MM.1S (cell line): ENCODE measurements at regions not wholly inside any gene's neighbourhood (a gene's known extent, or its start where the extent isn't known, plus 50 kb on each side); places are given as distances from the start of the nearest gene placed in this dataset.

ENCODE experiments used
- EZH2 ChIP-seq: fragments of 300-600 bp; sonication (generic); optimal IDR thresholded peaks from 2 replicates; pipeline ENCODE3; 2017; ENCODE audit warnings: low read depth, mild to moderate bottlenecking, antibody characterized with exemption, low read length, mixed read lengths
- EZH2phosphoT487 ChIP-seq: fragments of 300-600 bp; sonication (generic); IDR thresholded peaks from 2 replicates; pipeline ENCODE4 v1.6.1; 2018; ENCODE audit warnings: antibody characterized with exemption, low read length
- TF ChIP-seq, protein P1 (sequence below): fragments of 300-600 bp; sonication (generic); IDR thresholded peaks from 2 replicates; pipeline ENCODE4 v1.5.1; 2016; ENCODE audit warnings: antibody characterized with exemption, low read length, mixed read lengths

DNA sequence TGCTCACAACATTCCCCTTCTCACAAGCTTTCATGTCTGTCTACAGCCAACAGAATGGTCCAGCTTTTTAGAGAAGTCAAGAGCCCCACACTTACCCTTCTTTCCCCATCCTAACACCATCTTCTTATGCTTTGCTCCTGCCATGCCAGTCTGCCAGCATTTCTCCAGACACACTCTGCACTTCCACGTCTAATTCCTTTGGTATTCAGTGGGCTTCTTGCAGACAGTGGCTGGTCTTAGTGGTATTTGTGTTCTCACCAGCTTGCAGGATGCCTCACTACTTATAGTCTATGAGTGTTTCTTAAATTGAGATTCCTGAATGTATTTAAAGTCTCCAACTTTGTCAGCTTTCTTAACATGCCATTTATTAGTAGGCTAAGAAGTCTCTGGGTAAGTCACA, 154.4 kb downstream of the BBOX1 start:
- TF ChIP-seq, protein P1, sequence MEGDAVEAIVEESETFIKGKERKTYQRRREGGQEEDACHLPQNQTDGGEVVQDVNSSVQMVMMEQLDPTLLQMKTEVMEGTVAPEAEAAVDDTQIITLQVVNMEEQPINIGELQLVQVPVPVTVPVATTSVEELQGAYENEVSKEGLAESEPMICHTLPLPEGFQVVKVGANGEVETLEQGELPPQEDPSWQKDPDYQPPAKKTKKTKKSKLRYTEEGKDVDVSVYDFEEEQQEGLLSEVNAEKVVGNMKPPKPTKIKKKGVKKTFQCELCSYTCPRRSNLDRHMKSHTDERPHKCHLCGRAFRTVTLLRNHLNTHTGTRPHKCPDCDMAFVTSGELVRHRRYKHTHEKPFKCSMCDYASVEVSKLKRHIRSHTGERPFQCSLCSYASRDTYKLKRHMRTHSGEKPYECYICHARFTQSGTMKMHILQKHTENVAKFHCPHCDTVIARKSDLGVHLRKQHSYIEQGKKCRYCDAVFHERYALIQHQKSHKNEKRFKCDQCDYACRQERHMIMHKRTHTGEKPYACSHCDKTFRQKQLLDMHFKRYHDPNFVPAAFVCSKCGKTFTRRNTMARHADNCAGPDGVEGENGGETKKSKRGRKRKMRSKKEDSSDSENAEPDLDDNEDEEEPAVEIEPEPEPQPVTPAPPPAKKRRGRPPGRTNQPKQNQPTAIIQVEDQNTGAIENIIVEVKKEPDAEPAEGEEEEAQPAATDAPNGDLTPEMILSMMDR: no peak
- no peak for TF ChIP-seq EZH2
- no peak for TF ChIP-seq EZH2phosphoT487
